Fibroblast of pulmonary artery (primary cell): ENCODE measurements at regions not wholly inside any gene's neighbourhood (a gene's known extent, or its start where the extent isn't known, plus 50 kb on each side); places are given as distances from the start of the nearest gene placed in this dataset.
"Not testable (repeated sequence)": the region's sequence is repeated elsewhere in the genome, so short reads cannot be mapped to it uniquely, and the experiment has no call there.

ENCODE experiments used
- DNase-seq: peaks from one replicate; pipeline ENCODE4 v3.0.0-alpha.2; 2010; ENCODE audit warnings: low read depth
- H3K4me3 ChIP-seq: replicated peaks from 2 replicates; pipeline ENCODE4 v1.5.1; 2011; ENCODE audit warnings: low read depth, mild to moderate bottlenecking, control low read depth, low read length, moderate library complexity
- TF ChIP-seq, protein P1 (sequence below): IDR thresholded peaks from 2 replicates; pipeline ENCODE4 v1.5.1; 2011; ENCODE audit warnings: mild to moderate bottlenecking, control low read depth, low read length, inconsistent platforms; ENCODE audit errors: missing control alignments

DNA sequence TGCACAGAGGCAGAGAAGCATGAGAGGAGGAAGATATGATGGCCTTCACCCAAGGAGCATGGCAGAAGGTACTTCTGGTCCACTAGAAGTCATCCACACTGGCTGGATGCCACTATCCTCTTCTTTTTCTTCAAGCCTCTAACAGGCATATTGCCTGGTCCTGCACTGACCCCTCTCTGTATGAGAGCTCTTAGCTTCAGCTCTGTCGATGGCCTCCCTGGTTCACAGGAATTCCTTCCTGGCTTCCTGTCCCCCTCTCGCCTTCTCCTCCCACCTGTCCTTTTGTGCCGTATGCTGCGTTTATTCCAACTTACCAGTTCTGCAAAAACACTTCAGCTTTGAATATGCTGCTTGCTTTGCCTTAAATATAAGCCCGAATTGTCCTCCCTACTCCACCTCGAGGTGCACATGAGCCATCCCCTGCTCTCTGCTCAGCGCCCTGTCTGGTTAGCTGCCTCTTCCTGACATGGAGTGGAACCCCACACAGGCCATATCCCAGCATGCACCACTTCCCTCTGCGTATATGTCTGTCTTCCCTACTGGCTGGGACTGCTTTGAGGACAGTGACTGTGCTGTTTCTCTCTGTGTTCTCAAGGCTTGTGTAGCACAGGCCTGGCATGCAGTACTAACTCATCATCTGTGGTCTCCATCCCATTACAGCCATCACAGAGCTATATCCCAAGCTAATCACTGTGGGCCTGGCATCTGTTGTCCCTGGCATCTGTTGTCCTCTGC is 474.9 kb downstream of the EIPR1 start:
- TF ChIP-seq, protein P1, sequence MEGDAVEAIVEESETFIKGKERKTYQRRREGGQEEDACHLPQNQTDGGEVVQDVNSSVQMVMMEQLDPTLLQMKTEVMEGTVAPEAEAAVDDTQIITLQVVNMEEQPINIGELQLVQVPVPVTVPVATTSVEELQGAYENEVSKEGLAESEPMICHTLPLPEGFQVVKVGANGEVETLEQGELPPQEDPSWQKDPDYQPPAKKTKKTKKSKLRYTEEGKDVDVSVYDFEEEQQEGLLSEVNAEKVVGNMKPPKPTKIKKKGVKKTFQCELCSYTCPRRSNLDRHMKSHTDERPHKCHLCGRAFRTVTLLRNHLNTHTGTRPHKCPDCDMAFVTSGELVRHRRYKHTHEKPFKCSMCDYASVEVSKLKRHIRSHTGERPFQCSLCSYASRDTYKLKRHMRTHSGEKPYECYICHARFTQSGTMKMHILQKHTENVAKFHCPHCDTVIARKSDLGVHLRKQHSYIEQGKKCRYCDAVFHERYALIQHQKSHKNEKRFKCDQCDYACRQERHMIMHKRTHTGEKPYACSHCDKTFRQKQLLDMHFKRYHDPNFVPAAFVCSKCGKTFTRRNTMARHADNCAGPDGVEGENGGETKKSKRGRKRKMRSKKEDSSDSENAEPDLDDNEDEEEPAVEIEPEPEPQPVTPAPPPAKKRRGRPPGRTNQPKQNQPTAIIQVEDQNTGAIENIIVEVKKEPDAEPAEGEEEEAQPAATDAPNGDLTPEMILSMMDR = no peak
- H3K4me3 ChIP-seq = no peak overlapping the region
- no peak for DNase-seq

GRCh38 chr2:2901384-2902345 is 476.0 kb downstream of the EIPR1 start:
- DNase-seq = no peak
- TF ChIP-seq, protein P1 = no peak
- no peak overlapping the region for H3K4me3 ChIP-seq

DNA sequence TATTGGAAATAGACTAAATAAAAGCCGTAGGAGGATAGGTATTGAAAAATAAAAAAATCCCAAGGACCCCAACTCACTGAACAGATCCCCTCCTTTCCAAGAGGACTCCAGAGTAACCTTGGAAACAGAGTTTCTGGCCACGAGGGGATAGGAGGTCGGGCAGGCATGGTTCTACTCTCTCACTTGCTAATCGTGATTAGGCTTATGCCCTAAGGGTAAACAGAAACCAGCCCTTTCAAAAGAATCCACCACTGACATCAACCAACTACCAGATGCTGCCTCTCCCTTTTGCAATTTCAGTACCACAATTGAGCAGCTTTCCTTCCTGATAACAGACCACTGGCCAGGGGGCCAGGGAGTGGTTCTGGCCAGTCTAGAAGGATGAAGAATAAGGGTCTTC is 477.8 kb downstream of the EIPR1 start:
- no peak for DNase-seq
- TF ChIP-seq, protein P1 = no peak
- no peak overlapping the region for H3K4me3 ChIP-seq

- TF ChIP-seq, protein P1 = no peak
- DNase-seq = no peak
Observed at GRCh38 chr2:2898744-2899143, 478.9 kb downstream of the EIPR1 start.

GRCh38 chr2:2896643-2897042 is 481.0 kb downstream of the EIPR1 start:
- H3K4me3 ChIP-seq = no peak overlapping the region
- DNase-seq = no peak
- TF ChIP-seq, protein P1 = no peak

More at GRCh38 chr2:2898744-2899143, 478.9 kb downstream of the EIPR1 start:
- H3K4me3 ChIP-seq = no peak overlapping the region

- DNase-seq = no peak
- no peak overlapping the region for H3K4me3 ChIP-seq
- TF ChIP-seq, protein P1 = no peak
Observed at GRCh38 chr2:2896011-2896410, 481.6 kb downstream of the EIPR1 start.

- H3K4me3 ChIP-seq, DNase-seq: not testable (repeated sequence)
Observed at GRCh38 chr2:2894011-2894410, 483.6 kb downstream of the EIPR1 start.
